ENCODE measurements at regions not wholly inside any gene's neighbourhood (a gene's known extent, or its start where the extent isn't known, plus 50 kb on each side); places are given as distances from the start of the nearest gene placed in this dataset.

- H4K20me1 ChIP-seq (ENCODE audit: insufficient read depth): no peaks in the 10 kb centered on the region
- H3F3A ChIP-seq (ENCODE audit: insufficient read depth): no peaks in the 10 kb centered on the region; the same call in 1 of the 2 replicates
- TF ChIP-seq EZH2phosphoT487 (IDR thresholded peaks at IDR 0.05; ENCODE audit: insufficient read depth, low read depth): no peak
- TF ChIP-seq EZH2 (IDR thresholded peaks at IDR 0.05; ENCODE audit: insufficient read depth, poor library complexity, severe bottlenecking): no peak
- no peaks in the 10 kb centered on the region for H3K9me3 ChIP-seq (ENCODE audit: low read depth)
- in situ Hi-C loops (cut with MboI): no loop called here
- 0 out of 2 replicates have a peak, but pooled peaks cover 11% of the 10 kb centered on the region for H3K4me1 ChIP-seq (ENCODE audit: insufficient read depth)
- H3K36me3 ChIP-seq (ENCODE audit: low read depth): no peaks in the 10 kb centered on the region
- 91 to 95% methylated on average over 6 of the region's 6 CpGs for WGBS, 2 experiments (ENCODE audit: low coverage in 1 of 2, low lambda C conversion rate in 2 of 2, missing lambda C conversion rate in 2 of 2)
- H3K27me3 ChIP-seq (replicated peaks; ENCODE audit: insufficient read depth): no peaks in the 10 kb centered on the region
- H3K4me3 ChIP-seq: no peak overlapping the region
- H2AFZ ChIP-seq: no peak overlapping the region
- no peak for DNase-seq
- no peak overlapping the region for H3K27ac ChIP-seq
- H3K9ac ChIP-seq: no peak overlapping the region
- H3K79me2 ChIP-seq (ENCODE audit: insufficient read depth): no peaks in the 10 kb centered on the region
- no peak overlapping the region for H3K4me2 ChIP-seq (ENCODE audit: unreplicated experiment)
- H3K9me2 ChIP-seq (ENCODE audit: insufficient read depth): no peaks in the 10 kb centered on the region
These were observed 93.1 kb upstream of the TAB2 start for GRCh38 chr6:149224399-149224798.

GRCh38 chr6:149225370-149225769, 92.1 kb upstream of the TAB2 start:
- in situ Hi-C loops (cut with MboI): no loop called here

GRCh38 chr6:149225946-149226345, 91.6 kb upstream of the TAB2 start:
- TF ChIP-seq EZH2 (IDR thresholded peaks at IDR 0.05; ENCODE audit: insufficient read depth, poor library complexity, severe bottlenecking) (no peak), EZH2phosphoT487 (IDR thresholded peaks at IDR 0.05; ENCODE audit: insufficient read depth, low read depth) (no peak)
- in situ Hi-C loops (cut with MboI): no loop called here
- H3K9me3 ChIP-seq (ENCODE audit: low read depth): no peaks in the 10 kb centered on the region
- no peak overlapping the region for H3K4me2 ChIP-seq (ENCODE audit: unreplicated experiment)
- no peak overlapping the region for H3K9ac ChIP-seq
- H3K9me2 ChIP-seq (ENCODE audit: insufficient read depth): no peaks in the 10 kb centered on the region
- DNase-seq: no peak
- H3K79me2 ChIP-seq (ENCODE audit: insufficient read depth): no peaks in the 10 kb centered on the region
- no peak overlapping the region for H2AFZ ChIP-seq
- H4K20me1 ChIP-seq (ENCODE audit: insufficient read depth): no peaks in the 10 kb centered on the region
- H3K27ac ChIP-seq: no peak overlapping the region
- 92 to 97% methylated on average over 10 of the region's 10 CpGs for WGBS, 2 experiments (ENCODE audit: low coverage in 1 of 2, low lambda C conversion rate in 2 of 2, missing lambda C conversion rate in 2 of 2)
- H3F3A ChIP-seq (ENCODE audit: insufficient read depth): no peaks in the 10 kb centered on the region; the same call in 1 of the 2 replicates
- peaks cover 9% of the 10 kb centered on the region; the same call in 1 of the 2 replicates for H3K27me3 ChIP-seq (replicated peaks; ENCODE audit: insufficient read depth)
- 0 out of 2 replicates have a peak, but pooled peaks cover 11% of the 10 kb centered on the region for H3K4me1 ChIP-seq (ENCODE audit: insufficient read depth)
- H3K36me3 ChIP-seq (ENCODE audit: low read depth): no peaks in the 10 kb centered on the region
- no peak overlapping the region for H3K4me3 ChIP-seq

More at GRCh38 chr6:149225370-149225769, 92.1 kb upstream of the TAB2 start:
- H3K9me3 ChIP-seq (ENCODE audit: low read depth): no peaks in the 10 kb centered on the region
- H3K27me3 ChIP-seq (replicated peaks; ENCODE audit: insufficient read depth): peaks cover 9% of the 10 kb centered on the region; the same call in 1 of the 2 replicates
- no peaks in the 10 kb centered on the region for H3K79me2 ChIP-seq (ENCODE audit: insufficient read depth)
- no peaks in the 10 kb centered on the region for H4K20me1 ChIP-seq (ENCODE audit: insufficient read depth)
- no peaks in the 10 kb centered on the region; the same call in 1 of the 2 replicates for H3F3A ChIP-seq (ENCODE audit: insufficient read depth)
- no peaks in the 10 kb centered on the region for H3K9me2 ChIP-seq (ENCODE audit: insufficient read depth)
- no peak overlapping the region for H3K27ac ChIP-seq
- H3K36me3 ChIP-seq (ENCODE audit: low read depth): no peaks in the 10 kb centered on the region
- no peak overlapping the region for H3K9ac ChIP-seq
- 49 to 69% methylated on average over 3 of the region's 3 CpGs for WGBS, 2 experiments (ENCODE audit: low coverage in 1 of 2, low lambda C conversion rate in 2 of 2, missing lambda C conversion rate in 2 of 2)
- no peak overlapping the region for H2AFZ ChIP-seq
- no peak for TF ChIP-seq EZH2phosphoT487 (IDR thresholded peaks at IDR 0.05; ENCODE audit: insufficient read depth, low read depth)
- no peak for TF ChIP-seq EZH2 (IDR thresholded peaks at IDR 0.05; ENCODE audit: insufficient read depth, poor library complexity, severe bottlenecking)
- H3K4me1 ChIP-seq (ENCODE audit: insufficient read depth): 0 out of 2 replicates have a peak, but pooled peaks cover 11% of the 10 kb centered on the region
- no peak for DNase-seq
- no peak overlapping the region for H3K4me2 ChIP-seq (ENCODE audit: unreplicated experiment)
- no peak overlapping the region for H3K4me3 ChIP-seq

DNA sequence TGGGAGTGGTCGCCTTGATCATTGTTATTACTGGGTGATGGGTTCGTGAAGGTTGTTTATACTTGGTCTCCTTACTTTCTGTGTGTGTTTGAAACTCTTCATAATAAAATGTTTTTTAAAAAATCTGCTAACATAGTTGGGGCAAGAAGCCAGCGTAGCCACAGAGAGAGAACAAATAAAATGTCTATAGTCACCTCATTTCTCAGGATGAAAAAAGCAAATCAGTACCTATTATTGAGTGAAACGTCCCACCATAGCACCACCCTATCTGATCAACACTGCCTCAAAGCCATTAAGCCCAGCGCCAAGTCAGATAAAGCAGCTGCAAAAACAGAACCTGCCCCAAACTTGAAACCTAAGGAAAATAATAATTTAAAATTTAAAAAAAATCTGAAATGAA, 89.7 kb upstream of the TAB2 start:
- H3F3A ChIP-seq (ENCODE audit: insufficient read depth): peaks cover 6% of the 10 kb centered on the region; the same call in 1 of the 2 replicates
- peaks cover 9% of the 10 kb centered on the region; the same call in 1 of the 2 replicates for H3K27me3 ChIP-seq (replicated peaks; ENCODE audit: insufficient read depth)
- no peaks in the 10 kb centered on the region for H4K20me1 ChIP-seq (ENCODE audit: insufficient read depth)
- no peak overlapping the region for H3K9ac ChIP-seq
- H3K79me2 ChIP-seq (ENCODE audit: insufficient read depth): no peaks in the 10 kb centered on the region
- no peaks in the 10 kb centered on the region for H3K9me2 ChIP-seq (ENCODE audit: insufficient read depth)
- peaks cover 12% of the 10 kb centered on the region for H3K4me1 ChIP-seq (ENCODE audit: insufficient read depth)
- no peak overlapping the region for H3K27ac ChIP-seq
- H3K36me3 ChIP-seq (ENCODE audit: low read depth): no peaks in the 10 kb centered on the region
- 84 to 85% methylated on average over 5 of the region's 5 CpGs for WGBS, 2 experiments (ENCODE audit: low coverage in 1 of 2, low lambda C conversion rate in 2 of 2, missing lambda C conversion rate in 2 of 2)
- in situ Hi-C loops (cut with MboI): no loop called here
- H2AFZ ChIP-seq: no peak overlapping the region
- no peak for DNase-seq
- no peaks in the 10 kb centered on the region for H3K9me3 ChIP-seq (ENCODE audit: low read depth)
- no peak overlapping the region for H3K4me3 ChIP-seq
- H3K4me2 ChIP-seq (ENCODE audit: unreplicated experiment): no peak overlapping the region
- no peak for TF ChIP-seq EZH2 (IDR thresholded peaks at IDR 0.05; ENCODE audit: insufficient read depth, poor library complexity, severe bottlenecking)
- TF ChIP-seq EZH2phosphoT487 (IDR thresholded peaks at IDR 0.05; ENCODE audit: insufficient read depth, low read depth): no peak

All from GM23248 (cell line).